ENCODE measurements at regions not wholly inside any gene's neighbourhood (a gene's known extent, or its start where the extent isn't known, plus 50 kb on each side); places are given as distances from the start of the nearest gene placed in this dataset.

DNA sequence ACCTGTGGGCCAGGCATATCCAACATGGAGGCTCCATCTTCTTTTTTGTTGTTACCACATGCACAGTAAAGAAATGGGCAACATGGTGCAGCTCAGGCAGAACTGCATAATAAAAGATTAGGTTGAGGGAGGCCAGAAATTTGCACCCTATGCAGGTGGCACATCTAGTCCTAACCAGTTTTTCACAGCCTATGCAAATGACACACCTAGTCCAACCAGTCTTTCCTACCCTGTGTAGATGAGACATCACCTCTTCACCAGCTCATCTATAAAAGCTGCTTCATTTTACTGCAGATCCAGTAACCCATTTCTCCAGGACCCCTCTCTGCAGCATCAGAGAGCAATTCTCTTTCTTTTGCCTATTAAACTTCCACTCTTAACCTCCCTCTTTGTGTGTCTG, 411.0 kb upstream of the PCDH15 start:
- Histone ChIP-seq H3K27me3 (ENCODE audit: control insufficient read depth in 1 of 2, insufficient read depth in 2 of 2, low read length in 2 of 2) (no peaks in the 10 kb centered on the region), H3K4me3 (ENCODE audit: low read length) (no peak overlapping the region), H3K9me3 (ENCODE audit: control insufficient read depth in 1 of 2, insufficient read depth in 1 of 2, low read length in 2 of 2) (peaks cover 0 to 4% of the 10 kb centered on the region in 2 experiments), H3K4me1 (ENCODE audit: insufficient read depth, low read length) (no peaks in the 10 kb centered on the region), H3K27ac (ENCODE audit: low read depth in 1 of 2, low read length in 2 of 2) (no peak overlapping the region), H3K36me3 (ENCODE audit: insufficient read depth, low read length) (no peaks in the 10 kb centered on the region)
- H3K4me1 Mint-ChIP-seq (ENCODE audit: low read depth), result no peaks in the 10 kb centered on the region
- no peak for ATAC-seq (ENCODE audit: poor library complexity)
- no peak overlapping the region for H3K4me3 Mint-ChIP-seq
- POLR2A ChIA-PET, result no interaction called here
- H3K27ac Mint-ChIP-seq, result no peak overlapping the region
- no peaks in the 10 kb centered on the region for H3K36me3 Mint-ChIP-seq (ENCODE audit: low read depth)
- peaks cover 5% of the 10 kb centered on the region for H3K9me3 Mint-ChIP-seq
- no peaks in the 10 kb centered on the region for H3K27me3 Mint-ChIP-seq
- DNase-seq, result no peak
- TF ChIP-seq, protein P1, sequence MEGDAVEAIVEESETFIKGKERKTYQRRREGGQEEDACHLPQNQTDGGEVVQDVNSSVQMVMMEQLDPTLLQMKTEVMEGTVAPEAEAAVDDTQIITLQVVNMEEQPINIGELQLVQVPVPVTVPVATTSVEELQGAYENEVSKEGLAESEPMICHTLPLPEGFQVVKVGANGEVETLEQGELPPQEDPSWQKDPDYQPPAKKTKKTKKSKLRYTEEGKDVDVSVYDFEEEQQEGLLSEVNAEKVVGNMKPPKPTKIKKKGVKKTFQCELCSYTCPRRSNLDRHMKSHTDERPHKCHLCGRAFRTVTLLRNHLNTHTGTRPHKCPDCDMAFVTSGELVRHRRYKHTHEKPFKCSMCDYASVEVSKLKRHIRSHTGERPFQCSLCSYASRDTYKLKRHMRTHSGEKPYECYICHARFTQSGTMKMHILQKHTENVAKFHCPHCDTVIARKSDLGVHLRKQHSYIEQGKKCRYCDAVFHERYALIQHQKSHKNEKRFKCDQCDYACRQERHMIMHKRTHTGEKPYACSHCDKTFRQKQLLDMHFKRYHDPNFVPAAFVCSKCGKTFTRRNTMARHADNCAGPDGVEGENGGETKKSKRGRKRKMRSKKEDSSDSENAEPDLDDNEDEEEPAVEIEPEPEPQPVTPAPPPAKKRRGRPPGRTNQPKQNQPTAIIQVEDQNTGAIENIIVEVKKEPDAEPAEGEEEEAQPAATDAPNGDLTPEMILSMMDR (IDR thresholded peaks at IDR 0.05), result no peak
- intact Hi-C loops (cut with DNase I, micrococcal nuclease), result no loop called here
- CTCF ChIA-PET, result interaction anchor here (0.6 kb wide), 1 partner anchor 143 kb away, joined by 4 read pairs; no protein-coding TSS in a partner anchor

DNA sequence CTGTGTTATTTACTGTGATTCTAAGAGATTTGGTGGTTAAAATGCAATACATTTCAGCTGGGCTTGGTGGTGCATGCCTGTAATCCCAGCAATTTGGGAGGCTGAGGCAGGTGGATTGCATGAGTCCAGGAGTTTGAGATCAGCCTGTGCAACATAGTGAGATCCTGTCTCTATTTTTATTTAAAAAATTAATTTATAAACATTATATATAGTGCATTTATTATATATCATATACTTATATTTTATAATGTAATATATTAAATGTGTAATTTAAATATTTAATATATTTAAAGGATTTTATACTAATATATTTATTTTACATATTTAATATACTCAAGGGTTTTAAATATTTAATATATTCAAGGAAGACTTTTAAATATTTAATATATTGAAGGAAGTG, 402.8 kb upstream of the PCDH15 start:
- intact Hi-C loops (cut with DNase I, micrococcal nuclease), result no loop called here
- H3K36me3 Mint-ChIP-seq (ENCODE audit: low read depth), result no peaks in the 10 kb centered on the region
- H3K36me3 ChIP-seq (ENCODE audit: insufficient read depth, low read length), result no peaks in the 10 kb centered on the region
- no peak overlapping the region for H3K4me3 ChIP-seq (ENCODE audit: low read length)
- no peak for DNase-seq
- H3K27ac ChIP-seq (ENCODE audit: low read depth in 1 of 2, low read length in 2 of 2), result no peak overlapping the region
- no peaks in the 10 kb centered on the region for H3K4me1 ChIP-seq (ENCODE audit: insufficient read depth, low read length)
- POLR2A ChIA-PET, result no interaction called here
- ATAC-seq (ENCODE audit: poor library complexity), result no peak
- TF ChIP-seq, protein P1 (IDR thresholded peaks at IDR 0.05), result no peak
- peaks cover 5% of the 10 kb centered on the region for H3K9me3 Mint-ChIP-seq
- no peaks in the 10 kb centered on the region for H3K4me1 Mint-ChIP-seq (ENCODE audit: low read depth)
- no peak overlapping the region for H3K27ac Mint-ChIP-seq
- H3K4me3 Mint-ChIP-seq, result no peak overlapping the region
- no peaks in the 10 kb centered on the region for H3K27me3 ChIP-seq (ENCODE audit: control insufficient read depth in 1 of 2, insufficient read depth in 2 of 2, low read length in 2 of 2)
- CTCF ChIA-PET, result no interaction called here
- H3K27me3 Mint-ChIP-seq, result no peaks in the 10 kb centered on the region
- H3K9me3 ChIP-seq (ENCODE audit: control insufficient read depth in 1 of 2, insufficient read depth in 1 of 2, low read length in 2 of 2), result peaks cover 0 to 4% of the 10 kb centered on the region in 2 experiments

DNA sequence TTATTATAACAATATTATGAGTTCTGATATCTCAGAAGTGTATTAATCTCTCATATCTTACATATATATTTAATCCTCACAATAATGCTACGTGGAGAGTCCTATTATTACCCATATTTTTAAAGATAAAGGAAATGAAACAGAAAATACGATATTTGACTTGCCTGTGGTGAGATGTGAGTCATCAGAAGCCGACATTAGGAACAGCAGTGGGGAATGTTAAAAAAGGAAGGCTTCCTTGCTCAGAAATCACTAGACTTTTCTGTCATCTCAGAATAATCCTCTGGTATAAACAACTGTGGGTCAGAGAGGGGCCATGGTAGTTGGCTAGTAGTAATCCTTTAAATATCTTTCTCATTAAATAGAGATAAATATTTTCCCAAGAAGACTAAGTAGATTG, 402.3 kb upstream of the PCDH15 start:
- DNase-seq, result no peak
- ChIA-PET CTCF (no interaction called here), POLR2A (no interaction called here)
- Mint-ChIP-seq H3K9me3 (peaks cover 5% of the 10 kb centered on the region), H3K27ac (no peak overlapping the region), H3K4me1 (ENCODE audit: low read depth) (no peaks in the 10 kb centered on the region), H3K4me3 (no peak overlapping the region), H3K27me3 (no peaks in the 10 kb centered on the region), H3K36me3 (ENCODE audit: low read depth) (no peaks in the 10 kb centered on the region)
- Histone ChIP-seq H3K27ac (ENCODE audit: low read depth in 1 of 2, low read length in 2 of 2) (no peak overlapping the region), H3K4me1 (ENCODE audit: insufficient read depth, low read length) (no peaks in the 10 kb centered on the region), H3K4me3 (ENCODE audit: low read length) (no peak overlapping the region), H3K36me3 (ENCODE audit: insufficient read depth, low read length) (no peaks in the 10 kb centered on the region), H3K27me3 (ENCODE audit: control insufficient read depth in 1 of 2, insufficient read depth in 2 of 2, low read length in 2 of 2) (no peaks in the 10 kb centered on the region), H3K9me3 (ENCODE audit: control insufficient read depth in 1 of 2, insufficient read depth in 1 of 2, low read length in 2 of 2) (peaks cover 0 to 8% of the 10 kb centered on the region in 2 experiments)
- TF ChIP-seq, protein P1 (IDR thresholded peaks at IDR 0.05), result no peak
- no peak for ATAC-seq (ENCODE audit: poor library complexity)
- intact Hi-C loops (cut with DNase I, micrococcal nuclease), result no loop called here
